Gastroesophageal sphincter (tissue), 3 donors: ENCODE measurements at regions not wholly inside any gene's neighbourhood (a gene's known extent, or its start where the extent isn't known, plus 50 kb on each side); places are given as distances from the start of the nearest gene placed in this dataset.

ENCODE experiments used
- CTCF ChIP-seq, 4 experiments: fragments of 200-600 bp in 2 of 4; fragments of 450-650 bp in 2 of 4; sonication (generic) in 1 of 4; IDR thresholded peaks; one replicate each; pipeline ENCODE4 v1.5.1; 2017 to 2019; ENCODE audit warnings: antibody characterized with exemption in 4 of 4, mild to moderate bottlenecking in 2 of 4, moderate library complexity in 2 of 4
- POLR2A ChIP-seq, 2 donors: fragments of 450-650 bp; IDR thresholded peaks; one replicate each; pipeline ENCODE4 v1.6.1; 2017; ENCODE audit warnings: antibody characterized with exemption in 2 of 2, mild to moderate bottlenecking in 2 of 2, moderate library complexity in 1 of 2
- POLR2AphosphoS5 ChIP-seq: sonication (generic); formaldehyde crosslinking; IDR thresholded peaks from one replicate; pipeline ENCODE4 v1.6.1; 2017; ENCODE audit warnings: antibody characterized with exemption

DNA sequence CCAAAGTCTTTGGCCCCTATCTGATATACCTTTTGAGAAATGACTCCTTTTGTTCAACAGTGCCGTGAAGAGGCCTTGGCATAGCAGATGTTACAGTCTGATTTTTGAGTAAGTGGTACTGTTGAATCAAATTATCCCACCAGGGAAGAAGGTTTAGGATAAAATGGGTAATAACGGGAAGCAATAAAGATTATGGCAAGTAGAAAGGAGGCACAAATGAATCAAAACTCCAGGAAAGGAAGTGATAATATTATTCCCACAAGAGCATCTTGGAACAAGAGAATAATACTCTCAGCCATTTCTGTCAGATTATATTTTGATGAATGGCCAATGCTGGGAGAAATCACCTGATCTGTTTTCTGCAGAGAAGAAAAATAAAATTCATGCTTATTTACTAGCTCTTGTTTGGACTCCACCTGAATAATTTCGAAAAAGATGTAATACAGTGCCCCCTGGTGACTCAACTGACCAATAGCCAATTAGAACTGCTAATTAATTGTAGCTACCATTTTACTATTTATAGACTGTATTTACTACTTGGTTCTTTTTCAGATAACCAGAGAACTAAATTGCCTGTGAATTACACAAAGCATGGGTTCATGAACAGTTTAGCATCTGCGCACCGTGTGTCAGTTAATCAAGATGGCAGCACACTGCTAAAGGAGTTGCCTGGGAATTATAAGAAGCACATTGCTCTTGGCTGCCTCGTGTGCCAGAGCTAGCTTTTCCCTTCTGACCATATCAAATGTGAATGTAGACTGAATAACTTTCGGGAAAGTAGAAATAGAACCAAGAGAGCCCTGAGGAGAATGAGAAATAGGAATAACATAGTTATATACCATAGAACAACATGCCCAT, 78.5 kb upstream of the TRDN start:
- TF ChIP-seq POLR2A (IDR thresholded peaks at IDR 0.05) (no peak), CTCF (IDR thresholded peaks at IDR 0.05) (peak; percentile 7 to 42 (median 33)), POLR2AphosphoS5 (no peak)
